NCI-H146 treated with DMSO at 0.1 percent for 48 hours (cell line): ENCODE measurements at regions not wholly inside any gene's neighbourhood (a gene's known extent, or its start where the extent isn't known, plus 50 kb on each side); places are given as distances from the start of the nearest gene placed in this dataset.

Experiments
- DNase-seq: peaks from one replicate; lab custom pipeline; 2025; ENCODE audit not compliant: unreplicated experiment; lab: John Stamatoyannopoulos, UW

DNA sequence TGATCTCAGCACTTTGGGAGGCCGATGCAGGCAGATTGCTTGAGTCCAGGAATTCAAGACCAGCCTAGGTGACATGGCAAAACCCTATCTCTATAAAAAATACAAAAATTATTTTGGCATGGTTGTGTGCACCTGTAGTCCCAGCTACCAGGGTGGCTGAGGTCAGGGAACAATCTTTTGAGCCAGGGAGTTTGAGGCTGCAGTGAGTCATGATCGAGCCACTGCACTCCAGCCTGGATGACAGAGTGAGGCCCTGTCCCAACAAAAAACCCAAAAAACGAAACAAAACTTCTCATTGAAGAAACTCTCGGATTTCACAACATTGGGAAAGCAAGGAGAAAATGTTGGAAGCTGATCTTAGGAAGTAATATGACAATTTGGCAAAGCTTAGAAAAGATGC is 317.3 kb upstream of the MGAT5 start:
- DNase-seq, result no peak

DNA sequence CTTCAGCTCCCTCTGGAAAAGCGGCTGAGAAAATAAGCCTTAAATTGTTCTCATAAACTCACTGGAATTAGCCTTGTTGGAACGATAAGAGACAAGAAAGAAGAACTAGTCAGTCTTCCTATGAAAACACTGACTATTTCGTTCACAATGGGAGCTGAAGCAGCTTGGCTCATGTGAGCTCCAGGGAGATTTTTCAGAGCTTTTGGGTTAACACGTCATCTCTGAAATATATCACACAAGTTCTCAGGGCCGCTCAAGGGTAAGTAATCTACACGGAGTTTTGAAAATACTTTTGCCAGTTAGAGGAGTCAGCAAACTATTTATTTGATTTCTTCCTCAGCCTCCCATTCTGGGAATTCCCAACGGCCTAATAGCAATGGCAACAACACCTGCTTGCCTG is 316.2 kb upstream of the MGAT5 start:
- DNase-seq, result no peak

DNA sequence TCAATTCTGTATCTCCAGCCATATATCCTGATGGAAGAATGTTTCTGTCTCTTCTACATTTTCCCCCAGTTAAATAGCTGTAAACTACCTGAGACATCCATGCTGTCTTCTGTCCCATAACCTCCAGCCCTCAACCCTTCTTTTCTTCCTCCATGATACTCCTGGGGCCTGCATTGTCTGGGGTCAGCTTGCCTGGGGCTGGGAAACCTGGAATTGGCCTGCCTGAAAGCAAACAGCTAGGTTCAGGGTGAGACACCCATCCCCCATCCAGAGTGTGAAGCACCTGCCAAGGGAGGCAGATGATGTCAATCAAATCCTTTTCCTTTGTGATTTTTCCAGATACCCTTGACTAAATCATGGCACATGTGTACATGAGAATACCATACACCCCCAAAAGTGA is 313.7 kb upstream of the MGAT5 start:
- DNase-seq, result no peak

DNA sequence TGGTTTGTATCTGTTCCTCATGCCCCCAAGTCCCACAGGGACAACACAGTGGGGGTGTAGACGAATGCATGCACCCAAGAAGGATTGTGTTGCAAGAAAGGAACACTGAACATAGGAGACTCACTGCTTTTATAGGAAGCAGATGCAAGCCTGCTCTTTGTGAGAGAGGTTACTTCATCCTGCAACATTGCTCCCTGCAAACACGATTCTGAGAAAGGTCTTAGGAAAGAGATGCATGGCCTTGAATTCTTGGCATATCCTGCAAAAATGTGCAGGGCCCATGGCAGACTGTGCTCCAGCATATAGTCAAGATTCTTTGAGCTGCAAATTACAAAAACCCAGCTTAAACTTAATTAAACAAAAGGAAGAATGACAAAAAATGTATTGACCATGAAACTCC is 312.2 kb upstream of the MGAT5 start:
- DNase-seq, result no peak

DNA sequence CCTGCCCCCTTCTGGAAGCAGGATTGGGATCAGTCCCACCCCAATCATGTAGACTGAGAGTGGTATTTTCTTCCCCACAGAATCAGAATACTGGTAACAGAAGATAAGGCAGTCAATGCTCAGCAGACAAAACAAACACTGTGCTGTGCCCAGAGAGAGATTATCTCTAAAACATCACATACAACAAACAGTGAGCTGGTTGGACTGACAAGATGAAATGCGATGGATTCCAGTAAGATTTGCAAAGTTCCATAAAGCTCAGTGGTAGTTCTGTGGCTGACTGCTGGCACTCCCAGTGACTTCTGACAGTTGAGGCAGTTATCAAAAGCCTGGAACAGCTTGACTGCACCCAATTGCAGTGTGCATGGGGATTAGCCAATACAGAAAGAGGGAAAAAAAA is 311.5 kb upstream of the MGAT5 start:
- no peak for DNase-seq

DNA sequence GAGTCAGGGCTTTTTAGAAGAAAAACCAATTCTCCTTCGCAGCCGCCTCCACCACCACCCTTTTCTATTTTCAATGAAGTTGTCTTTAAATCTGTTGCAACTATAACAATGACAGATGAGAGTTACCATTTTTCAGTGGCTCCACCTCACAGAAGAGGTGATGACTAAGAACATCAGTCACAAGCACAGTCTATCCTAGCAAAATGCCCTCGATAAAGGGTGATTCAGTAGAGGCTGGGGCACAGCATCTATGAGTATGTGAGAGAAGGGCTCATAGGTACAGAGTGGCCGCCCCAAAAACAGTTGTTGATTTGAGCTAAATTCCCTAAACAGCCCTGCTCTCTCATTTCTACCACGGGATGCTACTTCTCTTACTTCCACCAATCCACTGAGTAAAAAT is 310.8 kb upstream of the MGAT5 start:
- no peak for DNase-seq

DNA sequence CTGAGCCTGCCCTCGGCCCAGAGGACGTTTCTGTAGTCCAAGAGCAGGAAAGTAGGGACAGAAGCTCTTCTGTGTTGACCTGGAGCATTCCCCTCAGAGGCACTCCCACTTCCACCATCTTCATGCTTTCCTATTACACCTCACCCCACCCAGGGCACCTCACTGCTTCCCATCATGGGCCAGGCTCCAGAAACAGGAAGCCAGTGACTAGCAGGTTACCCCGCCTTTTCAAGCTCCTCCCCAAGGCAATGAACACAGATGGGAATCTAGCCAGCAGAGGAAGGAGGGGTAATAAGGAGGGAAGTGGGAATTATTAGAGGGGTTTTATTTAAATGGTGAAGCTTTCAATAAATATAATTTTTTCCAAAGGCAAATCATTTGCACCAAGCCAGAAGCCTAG is 308.8 kb upstream of the MGAT5 start:
- no peak for DNase-seq

DNA sequence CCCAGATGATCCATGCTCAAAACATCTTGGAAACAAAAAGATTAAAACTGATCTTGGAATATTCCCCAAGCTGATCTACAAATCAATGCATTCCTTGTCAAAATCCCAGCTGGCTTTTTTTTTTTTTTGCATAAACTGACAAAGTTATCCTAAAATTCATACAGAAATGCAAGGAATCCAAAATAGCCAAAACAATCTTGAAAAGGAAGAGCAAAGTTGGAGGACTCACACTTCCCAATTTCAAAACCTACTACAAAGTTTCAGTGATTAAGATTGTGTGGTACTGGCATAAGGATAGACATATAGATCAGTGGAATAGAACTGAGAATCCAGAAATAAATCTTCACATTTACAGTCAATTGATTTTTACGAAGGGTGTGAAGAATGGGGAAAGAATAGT is 306.8 kb upstream of the MGAT5 start:
- DNase-seq, result no peak

DNA sequence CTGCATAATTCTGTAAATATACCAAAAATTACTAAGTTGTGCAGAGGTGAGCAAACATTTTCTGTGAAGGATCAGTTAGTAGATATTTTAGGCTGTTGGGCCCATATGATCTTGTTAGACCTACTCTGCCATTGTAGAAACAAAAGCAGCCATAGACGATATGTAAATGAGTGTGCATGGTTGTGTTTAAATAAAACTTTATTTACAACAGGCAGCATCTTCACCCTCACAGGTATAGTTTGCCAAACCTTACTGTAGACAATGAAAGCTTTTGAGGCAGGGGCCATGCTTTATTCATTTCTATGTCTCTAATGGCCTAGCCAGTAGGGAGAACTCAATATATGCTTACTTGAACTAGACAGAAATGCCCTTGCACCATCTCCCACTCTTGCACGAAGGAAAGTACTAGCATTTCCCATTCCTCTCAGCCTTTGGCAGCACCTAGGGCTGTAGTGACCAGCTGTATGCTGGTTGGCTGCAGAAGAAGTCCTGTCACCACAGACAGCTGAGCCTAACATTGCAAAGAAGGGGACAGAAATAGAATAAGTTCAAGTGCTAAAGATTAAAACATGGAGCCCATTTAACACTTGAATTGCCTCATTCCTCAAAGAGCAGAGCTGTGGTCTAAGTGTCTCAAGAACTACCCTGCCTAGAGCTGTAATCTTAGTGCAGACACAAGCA is 305.1 kb upstream of the MGAT5 start:
- no peak for DNase-seq

DNA sequence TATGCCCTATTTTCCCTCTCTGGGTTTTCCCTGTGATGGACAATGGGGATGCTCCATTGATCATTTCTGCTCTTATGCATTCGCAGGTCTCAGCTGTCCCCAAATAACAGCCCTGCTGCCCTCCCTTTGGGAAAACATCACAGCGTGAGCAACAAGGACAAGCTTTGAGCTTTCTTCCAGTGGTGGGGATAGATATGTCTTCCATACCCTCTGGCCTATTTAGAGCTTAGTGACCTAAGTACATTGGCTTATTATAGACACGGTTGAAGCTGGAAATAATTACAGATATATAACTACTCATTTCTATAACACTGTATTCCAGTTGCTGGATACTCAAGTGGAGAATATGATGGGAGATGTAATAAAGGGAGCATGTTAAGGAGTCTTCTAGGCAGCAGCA is 304.3 kb upstream of the MGAT5 start:
- DNase-seq, result no peak

DNA sequence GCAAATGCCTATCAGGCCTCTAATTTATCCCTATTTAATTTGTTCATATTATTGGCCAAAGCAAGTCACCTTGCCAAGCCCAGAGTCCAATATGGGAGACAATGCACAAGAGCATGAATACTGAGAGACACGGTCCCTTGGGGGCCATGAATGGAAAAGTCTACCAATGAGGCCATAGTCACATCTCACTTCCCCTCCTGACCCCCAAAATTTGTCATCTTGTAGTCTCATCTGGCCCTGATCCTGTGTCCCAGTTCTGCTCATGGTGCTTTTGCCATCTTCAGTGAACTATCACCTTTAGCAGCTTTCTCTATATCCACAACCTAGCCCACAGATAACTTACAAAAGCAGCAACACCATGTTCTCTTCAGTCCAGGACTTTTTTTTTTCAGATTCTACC is 302.7 kb upstream of the MGAT5 start:
- DNase-seq, result no peak

DNA sequence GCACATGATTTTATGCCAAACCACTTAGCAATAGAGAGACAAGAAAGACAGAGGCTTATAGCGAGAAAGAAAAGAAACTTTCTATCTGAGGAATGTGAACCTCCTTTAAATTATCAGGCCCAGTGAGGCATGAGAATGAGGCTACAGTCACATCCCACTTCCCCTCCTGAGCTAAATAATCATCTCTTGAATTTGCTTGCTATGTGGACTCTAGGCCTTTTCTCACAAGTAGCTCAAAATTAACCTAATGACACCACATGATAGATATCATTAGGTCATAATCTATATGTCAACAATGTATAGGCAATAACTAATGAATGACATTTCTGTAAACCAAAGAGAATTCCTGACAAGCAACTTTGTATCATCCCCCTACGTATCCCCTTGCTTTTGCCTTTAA is 301.5 kb upstream of the MGAT5 start:
- DNase-seq, result no peak

DNA sequence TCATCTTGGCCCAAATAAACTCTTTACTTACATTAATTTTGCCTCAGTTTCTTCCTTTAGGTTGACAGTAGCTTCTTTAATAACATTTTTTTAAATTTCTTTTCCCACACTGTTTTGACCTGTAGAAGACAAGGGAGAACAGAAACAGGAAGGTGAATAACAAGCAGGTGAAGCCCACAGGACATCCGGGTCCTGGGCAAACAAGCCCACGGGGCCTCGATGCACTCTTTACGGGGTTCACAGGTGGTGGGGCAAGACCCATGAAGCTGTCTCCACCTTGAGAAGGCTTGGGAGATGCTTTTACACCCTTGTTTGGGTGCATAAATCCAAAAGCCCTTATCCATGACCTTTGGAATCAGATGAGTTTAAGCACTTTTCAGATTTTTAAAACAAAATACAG is 301.0 kb upstream of the MGAT5 start:
- no peak for DNase-seq

DNA sequence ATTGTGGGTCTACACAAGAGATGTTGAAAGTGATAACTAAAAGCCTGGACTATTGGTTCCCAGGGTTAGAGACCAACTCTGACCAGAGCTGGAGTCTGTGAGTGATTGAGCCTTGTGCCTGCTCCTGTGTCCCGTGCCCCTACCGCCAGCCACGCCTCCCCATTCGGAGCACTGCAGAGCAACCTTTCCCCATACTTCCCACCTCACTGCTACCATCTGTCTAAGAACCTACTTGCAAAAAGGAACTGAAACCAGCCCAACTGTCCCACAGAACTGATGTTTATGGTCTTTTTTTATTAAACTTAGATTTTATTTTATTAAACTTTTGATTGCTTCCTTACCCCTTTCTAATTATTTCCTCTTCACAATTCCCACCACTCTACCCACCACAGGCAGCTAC is 300.3 kb upstream of the MGAT5 start:
- DNase-seq, result no peak

DNA sequence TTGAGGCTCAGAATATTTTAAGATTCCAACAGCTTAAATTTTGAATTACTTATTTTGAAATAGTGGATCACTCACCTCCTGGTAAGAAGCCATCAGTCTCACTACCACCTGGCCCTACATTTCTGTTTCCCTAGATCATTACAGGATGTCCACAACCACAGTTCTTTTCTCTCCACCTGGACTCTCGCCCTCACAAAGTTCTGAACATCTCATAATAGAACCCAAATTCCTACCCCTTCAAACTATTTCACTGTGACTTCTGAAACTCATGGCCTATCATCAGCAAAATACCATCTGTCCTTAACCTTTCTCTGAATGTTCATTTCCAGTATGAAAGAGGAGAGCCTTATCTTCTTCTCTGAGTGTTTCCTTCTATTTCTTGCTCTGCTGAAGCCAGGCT is 299.2 kb upstream of the MGAT5 start:
- DNase-seq, result no peak

DNA sequence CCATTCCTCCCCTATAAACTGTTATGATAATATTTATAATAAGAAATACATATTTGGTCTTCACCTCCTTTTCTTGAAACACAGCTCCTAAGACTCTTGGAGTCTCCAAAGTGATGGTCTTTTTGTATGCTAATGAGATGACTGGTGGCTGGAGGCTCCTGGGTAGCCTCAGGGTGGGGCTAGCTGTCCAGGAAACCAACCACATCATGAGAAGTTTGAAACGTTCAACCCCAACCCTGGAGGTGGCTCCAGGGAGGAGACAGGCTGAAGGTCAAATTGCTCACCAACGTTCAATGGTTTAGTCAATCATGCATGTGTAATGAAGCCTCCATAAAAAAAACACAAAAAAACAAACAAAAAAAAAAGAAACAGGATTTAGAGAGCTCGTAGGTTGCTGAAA is 298.7 kb upstream of the MGAT5 start:
- DNase-seq, result no peak

DNA sequence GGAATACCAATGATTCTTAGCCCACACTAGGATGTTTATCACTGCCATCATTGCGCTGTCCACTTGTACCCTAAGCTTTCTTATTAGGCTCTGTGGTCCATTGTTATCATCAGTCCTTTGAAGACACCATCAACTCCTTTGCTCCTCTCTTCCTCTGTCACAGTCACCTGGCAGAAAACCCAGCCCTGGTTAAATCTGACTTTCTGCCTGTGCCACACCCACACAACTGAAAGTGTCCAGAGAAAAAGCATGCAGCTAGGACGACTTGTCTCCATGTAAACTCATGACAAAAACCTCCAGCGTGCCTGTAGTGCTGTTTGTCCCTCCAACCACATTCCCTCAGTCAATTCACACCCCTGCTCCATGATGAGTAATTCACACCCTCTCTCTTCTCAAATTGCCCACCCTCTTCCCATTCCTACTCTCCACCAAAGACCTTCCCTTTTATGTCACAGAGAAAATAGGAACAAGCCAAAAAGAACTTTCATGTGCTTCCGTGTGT is 297.4 kb upstream of the MGAT5 start:
- DNase-seq, result no peak

DNA sequence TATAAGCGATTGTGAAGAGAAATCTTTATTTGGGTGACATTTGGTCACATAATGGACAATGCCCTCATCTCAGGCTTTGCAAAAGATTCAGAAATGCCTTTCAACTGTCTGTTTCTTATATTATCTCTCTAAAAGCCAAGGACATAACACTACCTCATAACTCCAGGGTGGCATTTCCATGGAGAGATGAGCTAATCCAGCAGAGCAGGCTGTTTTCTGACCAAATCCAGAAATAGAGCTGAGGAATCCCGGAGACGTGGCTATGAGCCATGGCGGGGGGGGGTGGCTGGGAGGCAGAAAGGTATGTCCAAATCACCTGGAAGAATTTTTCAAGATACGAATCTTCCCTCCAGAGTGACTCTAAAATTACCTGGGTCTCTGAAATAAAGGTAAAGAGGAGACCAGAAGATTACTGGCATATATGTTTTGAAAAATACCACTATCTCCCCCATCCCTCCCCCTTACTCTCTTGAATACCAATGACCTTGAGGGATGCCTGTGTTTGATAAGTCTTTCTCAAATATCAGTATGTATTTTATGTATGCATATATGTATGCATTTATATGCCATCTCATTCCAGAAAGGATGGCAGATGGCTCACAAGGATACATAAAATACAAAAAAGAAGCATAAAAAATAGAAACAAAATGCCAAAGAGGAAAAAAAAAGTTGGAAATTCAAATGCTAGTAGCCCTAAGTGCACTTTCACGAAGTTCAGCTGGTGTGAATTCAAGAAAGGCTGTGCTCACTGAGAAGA is 296.0 kb upstream of the MGAT5 start:
- no peak for DNase-seq

DNA sequence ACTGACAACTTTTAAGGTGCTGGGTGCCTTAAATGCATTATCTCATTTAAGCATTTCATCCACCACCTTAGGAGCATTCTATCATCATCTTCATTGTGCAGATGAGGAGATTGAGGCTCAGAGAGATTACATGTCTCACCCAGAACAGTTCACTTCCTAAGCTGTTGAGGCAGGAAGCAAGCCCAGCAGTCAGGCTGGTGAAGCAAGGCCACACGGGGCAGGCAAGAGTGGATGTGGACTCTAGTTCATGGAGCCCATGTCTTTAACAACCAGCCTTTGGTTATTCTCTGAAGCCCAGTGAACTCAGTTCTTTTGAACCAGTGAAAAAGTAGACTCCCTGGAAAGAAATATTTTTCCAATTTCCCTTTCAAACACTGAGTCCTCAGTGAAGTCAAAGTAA is 294.8 kb upstream of the MGAT5 start:
- no peak for DNase-seq

DNA sequence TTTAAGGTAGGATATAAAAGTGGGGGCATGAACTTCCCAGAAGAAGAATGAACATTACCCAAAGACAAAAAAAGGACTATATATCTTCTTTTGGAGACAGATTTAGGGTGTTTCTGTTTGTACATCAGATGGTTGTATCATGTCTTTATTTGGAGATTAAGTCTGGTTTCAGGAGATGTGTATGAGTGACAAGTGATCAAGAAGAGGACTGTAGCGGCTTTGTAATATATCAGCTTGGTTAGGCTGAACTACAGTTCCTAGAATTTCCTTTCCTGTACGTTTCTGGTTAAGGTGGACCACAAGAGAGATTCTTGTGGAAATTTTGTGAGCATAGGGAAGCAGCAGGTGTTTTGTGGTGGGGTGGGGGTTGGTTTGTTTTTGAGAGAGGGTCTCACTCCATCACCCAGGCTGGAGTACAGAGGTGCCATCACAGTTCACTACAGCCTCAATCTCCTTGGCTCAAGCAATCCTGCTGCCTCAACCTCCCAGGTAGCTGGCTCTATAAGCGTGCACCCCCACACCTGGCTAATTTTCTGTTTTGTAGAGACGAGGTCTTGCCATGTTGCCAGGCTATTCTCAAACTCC is 287.1 kb upstream of the MGAT5 start:
- DNase-seq, result no peak

DNA sequence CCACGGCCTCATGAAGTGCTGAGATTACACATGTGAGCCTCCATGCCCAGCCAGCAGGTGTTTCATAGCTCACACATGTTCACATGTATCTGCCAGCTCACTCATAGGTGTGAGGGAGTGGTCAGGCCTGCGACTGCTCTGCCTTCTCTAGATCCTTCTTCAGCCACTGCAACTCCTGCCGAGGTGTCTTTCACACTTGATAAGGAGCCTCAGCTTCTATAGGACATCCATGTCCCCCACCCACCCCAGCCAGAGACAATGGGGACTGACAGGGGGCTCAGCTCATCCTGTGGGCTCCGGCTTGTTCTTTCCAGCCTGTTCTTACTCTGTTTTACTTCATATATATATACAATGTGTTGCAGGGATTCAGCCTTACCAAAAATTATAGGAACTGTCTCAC is 286.5 kb upstream of the MGAT5 start:
- no peak for DNase-seq

DNA sequence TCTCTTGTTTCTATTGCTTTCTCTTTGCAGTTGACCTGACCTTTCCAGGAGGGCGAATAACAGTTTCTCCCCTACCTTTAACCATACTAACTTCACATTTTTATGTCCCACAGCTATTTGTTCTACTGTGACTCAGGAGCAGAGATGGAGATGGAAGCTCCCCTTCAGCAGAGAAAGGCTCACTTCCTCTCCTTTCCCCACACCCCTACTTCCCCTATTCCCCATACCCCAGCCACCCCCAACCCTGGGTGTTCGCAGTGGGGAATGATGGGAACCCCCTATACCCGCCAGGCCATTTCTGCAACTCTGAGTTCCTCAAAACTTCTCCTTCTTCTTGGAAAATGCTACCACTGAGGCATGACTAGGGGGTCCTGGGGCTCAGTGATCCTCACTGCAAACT is 285.4 kb upstream of the MGAT5 start:
- no peak for DNase-seq
